MM.1S (cell line): ENCODE measurements at regions not wholly inside any gene's neighbourhood (a gene's known extent, or its start where the extent isn't known, plus 50 kb on each side); places are given as distances from the start of the nearest gene placed in this dataset.

ENCODE experiments used
- DNase-seq: peaks from one replicate; pipeline ENCODE4 v3.0.0-alpha.2; 2015
- H2AFZ ChIP-seq: fragments of 300-600 bp; sonication (generic); 2 replicates; pipeline ENCODE4 v1.6.0; 2016; ENCODE audit warnings: antibody characterized with exemption, low read length
- H3F3A ChIP-seq: fragments of 300-600 bp; sonication (generic); 2 replicates; pipeline ENCODE4 v1.6.1; 2016; ENCODE audit warnings: mild to moderate bottlenecking, antibody characterized with exemption, low read length, moderate library complexity, mixed read lengths; ENCODE audit not compliant: insufficient read depth
- H3K27ac ChIP-seq: fragments of 300-600 bp; sonication (generic); 2 replicates; pipeline ENCODE4 v1.5.1; 2016; ENCODE audit warnings: mild to moderate bottlenecking, low read length
- H3K27me3 ChIP-seq: fragments of 300-600 bp; sonication (generic); replicated peaks from 2 replicates; pipeline ENCODE4 v1.6.0; 2016; ENCODE audit warnings: low read length; ENCODE audit not compliant: insufficient read depth
- H3K36me3 ChIP-seq: fragments of 300-600 bp; sonication (generic); replicated peaks from 2 replicates; pipeline ENCODE4 v1.6.1; 2016; ENCODE audit warnings: mild to moderate bottlenecking, low read length, mixed read lengths; ENCODE audit not compliant: insufficient read depth
- H3K4me1 ChIP-seq: fragments of 300-600 bp; sonication (generic); 2 replicates; pipeline ENCODE4 v1.6.1; 2016; ENCODE audit warnings: low read length, mixed read lengths
- H3K4me2 ChIP-seq: fragments of 300-600 bp; sonication (generic); 2 replicates; pipeline ENCODE4 v1.6.0; 2016; ENCODE audit warnings: low read depth, low read length
- H3K4me3 ChIP-seq: fragments of 300-600 bp; sonication (generic); 2 replicates; pipeline ENCODE4 v1.5.1; 2016; ENCODE audit warnings: low read length, mixed read lengths
- H3K79me2 ChIP-seq: fragments of 300-600 bp; sonication (generic); 2 replicates; pipeline ENCODE4 v1.6.1; 2016; ENCODE audit warnings: mixed run types, low read length, mixed read lengths
- H3K9ac ChIP-seq: fragments of 300-600 bp; sonication (generic); 2 replicates; pipeline ENCODE4 v1.6.1; 2016; ENCODE audit warnings: low read length, mixed read lengths
- H3K9me2 ChIP-seq: fragments of 300-600 bp; sonication (generic); replicated peaks from 2 replicates; pipeline ENCODE4 v1.6.1; 2016; ENCODE audit warnings: mild to moderate bottlenecking, low read length, mixed read lengths; ENCODE audit not compliant: insufficient read depth
- H3K9me3 ChIP-seq: fragments of 300-600 bp; sonication (generic); replicated peaks from 2 replicates; pipeline ENCODE4 v1.6.1; 2016; ENCODE audit warnings: mild to moderate bottlenecking, low read length, mixed read lengths; ENCODE audit not compliant: insufficient read depth
- H4K20me1 ChIP-seq: fragments of 300-600 bp; sonication (generic); 2 replicates; pipeline ENCODE4 v1.6.1; 2016; ENCODE audit warnings: mild to moderate bottlenecking, low read length, moderate library complexity, mixed read lengths; ENCODE audit not compliant: insufficient read depth
- CTCF ChIP-seq: fragments of 300-600 bp; sonication (generic); IDR thresholded peaks from 2 replicates; pipeline ENCODE4 v1.5.1; 2016; ENCODE audit warnings: antibody characterized with exemption, low read length, mixed read lengths
- EZH2 ChIP-seq: fragments of 300-600 bp; sonication (generic); optimal IDR thresholded peaks from 2 replicates; pipeline ENCODE3; 2017; ENCODE audit warnings: low read depth, mild to moderate bottlenecking, antibody characterized with exemption, low read length, mixed read lengths
- EZH2phosphoT487 ChIP-seq: fragments of 300-600 bp; sonication (generic); IDR thresholded peaks from 2 replicates; pipeline ENCODE4 v1.6.1; 2018; ENCODE audit warnings: antibody characterized with exemption, low read length

GRCh38 chr17:15883617-15884111 is 61.3 kb upstream of the ADORA2B start:
- Histone ChIP-seq H3K9me3 (no peaks in the 10 kb centered on the region), H3F3A (no peaks in the 10 kb centered on the region), H3K27ac (no peak overlapping the region), H3K79me2 (no peaks in the 10 kb centered on the region), H2AFZ (no peak overlapping the region), H3K4me1 (no peaks in the 10 kb centered on the region), H3K27me3 (no peaks in the 10 kb centered on the region), H3K4me2 (no peak overlapping the region), H3K36me3 (no peaks in the 10 kb centered on the region), H3K9me2 (no peaks in the 10 kb centered on the region), H3K4me3 (no peak overlapping the region), H3K9ac (no peak overlapping the region), H4K20me1 (no peaks in the 10 kb centered on the region)
- TF ChIP-seq CTCF (no peak), EZH2phosphoT487 (no peak), EZH2 (no peak)
- DNase-seq = no peak

GRCh38 chr17:15884731-15885130 is 60.2 kb upstream of the ADORA2B start:
- DNase-seq = no peak

GRCh38 chr17:15885770-15886169 is 59.2 kb upstream of the ADORA2B start:
- H3K4me3 ChIP-seq = no peak overlapping the region
- no peaks in the 10 kb centered on the region for H3K36me3 ChIP-seq
- no peak for DNase-seq
- no peak overlapping the region for H3K4me2 ChIP-seq
- no peak overlapping the region for H2AFZ ChIP-seq
- H3K9ac ChIP-seq = no peak overlapping the region
- TF ChIP-seq EZH2 = no peak
- H3K27me3 ChIP-seq = no peaks in the 10 kb centered on the region
- H3K27ac ChIP-seq = no peak overlapping the region
- H3K79me2 ChIP-seq = no peaks in the 10 kb centered on the region
- no peaks in the 10 kb centered on the region for H4K20me1 ChIP-seq
- H3K9me3 ChIP-seq = no peaks in the 10 kb centered on the region
- H3K9me2 ChIP-seq = no peaks in the 10 kb centered on the region
- H3K4me1 ChIP-seq = no peaks in the 10 kb centered on the region
- no peaks in the 10 kb centered on the region for H3F3A ChIP-seq

More at GRCh38 chr17:15884731-15885130, 60.2 kb upstream of the ADORA2B start:
- Histone ChIP-seq H3K9me2 (no peaks in the 10 kb centered on the region), H3K79me2 (no peaks in the 10 kb centered on the region), H3F3A (no peaks in the 10 kb centered on the region), H3K4me2 (no peak overlapping the region), H3K27me3 (no peaks in the 10 kb centered on the region), H3K36me3 (no peaks in the 10 kb centered on the region), H3K4me3 (no peak overlapping the region), H3K4me1 (no peaks in the 10 kb centered on the region), H3K9ac (no peak overlapping the region), H2AFZ (no peak overlapping the region), H4K20me1 (no peaks in the 10 kb centered on the region), H3K9me3 (no peaks in the 10 kb centered on the region), H3K27ac (no peak overlapping the region)
- TF ChIP-seq CTCF (no peak), EZH2 (no peak), EZH2phosphoT487 (no peak)

GRCh38 chr17:15886221-15886620 is 58.7 kb upstream of the ADORA2B start:
- Histone ChIP-seq H3F3A (no peaks in the 10 kb centered on the region), H3K79me2 (no peaks in the 10 kb centered on the region), H3K27ac (no peak overlapping the region), H3K9ac (no peak overlapping the region), H2AFZ (no peak overlapping the region), H3K36me3 (no peaks in the 10 kb centered on the region), H3K9me2 (no peaks in the 10 kb centered on the region), H3K4me1 (no peaks in the 10 kb centered on the region), H3K4me2 (no peak overlapping the region), H3K27me3 (no peaks in the 10 kb centered on the region), H3K4me3 (no peak overlapping the region), H4K20me1 (no peaks in the 10 kb centered on the region), H3K9me3 (no peaks in the 10 kb centered on the region)
- no peak for DNase-seq
- TF ChIP-seq EZH2phosphoT487 = no peak
- no peak for TF ChIP-seq EZH2
- no peak for TF ChIP-seq CTCF
